ENCODE measurements at regions not wholly inside any gene's neighbourhood (a gene's known extent, or its start where the extent isn't known, plus 50 kb on each side); places are given as distances from the start of the nearest gene placed in this dataset.

- TF ChIP-seq CTCF (conservative IDR thresholded peaks at IDR 0.05; ENCODE audit: low read length): no peak
- H3K4me3 ChIP-seq (ENCODE audit: low read length): no peak overlapping the region
- no peak for DNase-seq (ENCODE audit: low read depth)
Observed at GRCh38 chr14:26703686-26704366, 106.0 kb upstream of the NOVA1 start.

GRCh38 chr14:26707234-26707633, 109.4 kb upstream of the NOVA1 start:
- no peak overlapping the region for H3K4me3 ChIP-seq (ENCODE audit: low read length)
- no peak for TF ChIP-seq CTCF (conservative IDR thresholded peaks at IDR 0.05; ENCODE audit: low read length)
- DNase-seq (ENCODE audit: low read depth): no peak

GRCh38 chr14:26709019-26709418, 111.2 kb upstream of the NOVA1 start:
- H3K4me3 ChIP-seq (ENCODE audit: low read length): no peak overlapping the region
- peak; percentile 3 for DNase-seq (ENCODE audit: low read depth)
- no peak for TF ChIP-seq CTCF (conservative IDR thresholded peaks at IDR 0.05; ENCODE audit: low read length)

GRCh38 chr14:26719514-26719913, 121.7 kb upstream of the NOVA1 start:
- no peak overlapping the region for H3K4me3 ChIP-seq (ENCODE audit: low read length)
- peak; percentile 36 for DNase-seq (ENCODE audit: low read depth)
- no peak for TF ChIP-seq CTCF (conservative IDR thresholded peaks at IDR 0.05; ENCODE audit: low read length)

- DNase-seq (ENCODE audit: low read depth): no peak
- TF ChIP-seq CTCF (conservative IDR thresholded peaks at IDR 0.05; ENCODE audit: low read length): no peak
- no peak overlapping the region for H3K4me3 ChIP-seq (ENCODE audit: low read length)
Observed at GRCh38 chr14:26722258-26722657, 124.4 kb upstream of the NOVA1 start.

GRCh38 chr14:26729851-26730250, 132.0 kb upstream of the NOVA1 start:
- TF ChIP-seq CTCF (conservative IDR thresholded peaks at IDR 0.05; ENCODE audit: low read length): no peak
- no peak overlapping the region for H3K4me3 ChIP-seq (ENCODE audit: low read length)
- DNase-seq (ENCODE audit: low read depth): peak; percentile 76

GRCh38 chr14:26730929-26731618, 133.2 kb upstream of the NOVA1 start:
- peak; percentile 35; the same call in 1 of the 2 replicates for TF ChIP-seq CTCF (conservative IDR thresholded peaks at IDR 0.05; ENCODE audit: low read length)
- H3K4me3 ChIP-seq (ENCODE audit: low read length): no peak overlapping the region
- no peak for DNase-seq (ENCODE audit: low read depth)

All from AG10803 (cell line).